CD4-positive, alpha-beta T cell treated with Interleukin-21 for 1 hour (primary cell): ENCODE measurements at regions not wholly inside any gene's neighbourhood (a gene's known extent, or its start where the extent isn't known, plus 50 kb on each side); places are given as distances from the start of the nearest gene placed in this dataset.
"Not testable (repeated sequence)": the region's sequence is repeated elsewhere in the genome, so short reads cannot be mapped to it uniquely, and the experiment has no call there.

Experiments
- DNase-seq: peaks from one replicate; pipeline ENCODE4 v3.0.0-alpha.2; 2020

- not testable (repeated sequence) for DNase-seq
These were observed 1265.9 kb upstream of the PCDH10 start for GRCh38 chr4:131883181-131883580.

- DNase-seq = not testable (repeated sequence)
These were observed 1223.4 kb upstream of the PCDH10 start for GRCh38 chr4:131925662-131926061.

GRCh38 chr4:131967646-131968045 is 1181.4 kb upstream of the PCDH10 start:
- not testable (repeated sequence) for DNase-seq

- no peak for DNase-seq
These were observed 1174.4 kb upstream of the PCDH10 start for GRCh38 chr4:131974730-131975129.

GRCh38 chr4:131975276-131976132 is 1173.6 kb upstream of the PCDH10 start:
- DNase-seq = not testable (repeated sequence)

GRCh38 chr4:131976133-131977002 is 1172.7 kb upstream of the PCDH10 start:
- DNase-seq = peak; percentile 17

- DNase-seq = no peak
These were observed 1171.0 kb upstream of the PCDH10 start for GRCh38 chr4:131978120-131978519.

- DNase-seq = no peak
These were observed 1159.5 kb upstream of the PCDH10 start for GRCh38 chr4:131989576-131989975.

GRCh38 chr4:132001542-132001941 is 1147.6 kb upstream of the PCDH10 start:
- DNase-seq = no peak

- no peak for DNase-seq
These were observed 1145.5 kb upstream of the PCDH10 start for GRCh38 chr4:132003593-132003992.

- DNase-seq = no peak
These were observed 1133.8 kb upstream of the PCDH10 start for GRCh38 chr4:132015321-132015720.

GRCh38 chr4:132016703-132017350 is 1132.3 kb upstream of the PCDH10 start:
- DNase-seq = no peak

GRCh38 chr4:132026166-132026565 is 1122.9 kb upstream of the PCDH10 start:
- DNase-seq = no peak

- DNase-seq = no peak
These were observed 1122.3 kb upstream of the PCDH10 start for GRCh38 chr4:132026816-132027215.

GRCh38 chr4:132056496-132056895 is 1092.6 kb upstream of the PCDH10 start:
- DNase-seq = no peak

- DNase-seq = no peak
These were observed 1089.9 kb upstream of the PCDH10 start for GRCh38 chr4:132059227-132059626.

- DNase-seq = no peak
These were observed 1086.4 kb upstream of the PCDH10 start for GRCh38 chr4:132062611-132063239.

GRCh38 chr4:132063829-132064228 is 1085.3 kb upstream of the PCDH10 start:
- no peak for DNase-seq

- DNase-seq = no peak
These were observed 1083.1 kb upstream of the PCDH10 start for GRCh38 chr4:132065940-132066495.

- DNase-seq = no peak
These were observed 1077.3 kb upstream of the PCDH10 start for GRCh38 chr4:132071815-132072214.

GRCh38 chr4:132076829-132077228 is 1072.3 kb upstream of the PCDH10 start:
- DNase-seq = no peak

GRCh38 chr4:132085105-132085504 is 1064.0 kb upstream of the PCDH10 start:
- no peak for DNase-seq
